ENCODE measurements at regions not wholly inside any gene's neighbourhood (a gene's known extent, or its start where the extent isn't known, plus 50 kb on each side); places are given as distances from the start of the nearest gene placed in this dataset.

DNA sequence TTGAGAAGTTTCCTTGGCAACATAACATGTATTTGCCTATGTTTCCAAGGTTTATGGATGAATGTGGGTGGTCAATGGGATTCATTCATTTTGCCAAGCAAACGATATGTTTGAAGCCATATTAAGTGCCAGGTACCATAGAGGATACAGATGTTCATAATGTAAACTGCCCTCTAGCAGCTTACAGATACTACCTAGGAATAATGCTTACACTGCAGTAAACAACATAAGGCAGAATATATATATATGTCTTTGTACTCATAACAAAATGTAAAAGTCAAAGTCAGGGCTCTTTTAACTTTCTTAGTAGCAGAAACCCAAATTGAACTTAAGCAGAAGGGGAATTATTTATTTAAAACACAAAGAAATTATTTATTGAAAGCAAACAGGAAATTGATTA lies 171.6 kb upstream of the TNP1 start:
- 65% methylated on average over 1 of the region's 1 CpG for WGBS (ENCODE audit: low lambda C conversion rate, missing lambda C conversion rate)
- Histone ChIP-seq H3K27ac (no peak overlapping the region), H4K20me1 (ENCODE audit: insufficient read depth, poor library complexity, severe bottlenecking) (no peaks in the 10 kb centered on the region), H3K36me3 (replicated peaks; ENCODE audit: insufficient read depth, low read depth) (no peaks in the 10 kb centered on the region), H3K79me2 (no peaks in the 10 kb centered on the region), H3K9me3 (ENCODE audit: low read depth) (no peaks in the 10 kb centered on the region), H2AFZ (no peak overlapping the region), H3K9me2 (replicated peaks; ENCODE audit: insufficient read depth) (no peaks in the 10 kb centered on the region), H3K27me3 (no peaks in the 10 kb centered on the region), H3K4me1 (ENCODE audit: insufficient read depth) (no peaks in the 10 kb centered on the region), H3K4me2 (no peak overlapping the region), H3K4me3 (no peak overlapping the region)
- no peak for DNase-seq (ENCODE audit: low spot score)
- TF ChIP-seq CTCF (IDR thresholded peaks at IDR 0.05; ENCODE audit: poor library complexity), result no peak
- no peak for TF ChIP-seq EZH2phosphoT487 (IDR thresholded peaks at IDR 0.05; ENCODE audit: low read depth, severe bottlenecking, unreplicated experiment)
- TF ChIP-seq EZH2 (IDR thresholded peaks at IDR 0.05; ENCODE audit: borderline replicate concordance), result no peak

- WGBS (ENCODE audit: low lambda C conversion rate, missing lambda C conversion rate), result 96% methylated on average over 6 of the region's 6 CpGs
- H3K79me2 ChIP-seq, result no peaks in the 10 kb centered on the region
- H2AFZ ChIP-seq, result no peak overlapping the region
- H3K36me3 ChIP-seq (replicated peaks; ENCODE audit: insufficient read depth, low read depth), result no peaks in the 10 kb centered on the region
- TF ChIP-seq CTCF (IDR thresholded peaks at IDR 0.05; ENCODE audit: poor library complexity) (no peak), EZH2 (IDR thresholded peaks at IDR 0.05; ENCODE audit: borderline replicate concordance) (no peak), EZH2phosphoT487 (IDR thresholded peaks at IDR 0.05; ENCODE audit: low read depth, severe bottlenecking, unreplicated experiment) (no peak)
- no peaks in the 10 kb centered on the region for H4K20me1 ChIP-seq (ENCODE audit: insufficient read depth, poor library complexity, severe bottlenecking)
- no peak overlapping the region for H3K27ac ChIP-seq
- H3K4me2 ChIP-seq, result no peak overlapping the region
- no peaks in the 10 kb centered on the region for H3K4me1 ChIP-seq (ENCODE audit: insufficient read depth)
- H3K9me3 ChIP-seq (ENCODE audit: low read depth), result no peaks in the 10 kb centered on the region
- no peak for DNase-seq (ENCODE audit: low spot score)
- no peaks in the 10 kb centered on the region for H3K27me3 ChIP-seq
- no peak overlapping the region for H3K4me3 ChIP-seq
- H3K9me2 ChIP-seq (replicated peaks; ENCODE audit: insufficient read depth), result no peaks in the 10 kb centered on the region
Observed at GRCh38 chr2:217030081-217030480, 170.2 kb upstream of the TNP1 start.

- Histone ChIP-seq H4K20me1 (ENCODE audit: insufficient read depth, poor library complexity, severe bottlenecking) (no peaks in the 10 kb centered on the region), H3K27me3 (no peaks in the 10 kb centered on the region), H2AFZ (no peak overlapping the region), H3K27ac (no peak overlapping the region), H3K9me3 (ENCODE audit: low read depth) (no peaks in the 10 kb centered on the region), H3K79me2 (no peaks in the 10 kb centered on the region), H3K4me3 (no peak overlapping the region), H3K9me2 (replicated peaks; ENCODE audit: insufficient read depth) (no peaks in the 10 kb centered on the region), H3K36me3 (replicated peaks; ENCODE audit: insufficient read depth, low read depth) (no peaks in the 10 kb centered on the region), H3K4me1 (ENCODE audit: insufficient read depth) (no peaks in the 10 kb centered on the region), H3K4me2 (no peak overlapping the region)
- TF ChIP-seq EZH2 (IDR thresholded peaks at IDR 0.05; ENCODE audit: borderline replicate concordance), result no peak
- TF ChIP-seq EZH2phosphoT487 (IDR thresholded peaks at IDR 0.05; ENCODE audit: low read depth, severe bottlenecking, unreplicated experiment), result no peak
- no peak for TF ChIP-seq CTCF (IDR thresholded peaks at IDR 0.05; ENCODE audit: poor library complexity)
- WGBS (ENCODE audit: low lambda C conversion rate, missing lambda C conversion rate), result 71% methylated on average over 1 of the region's 1 CpG
- no peak for DNase-seq (ENCODE audit: low spot score)
Observed at GRCh38 chr2:217028128-217028527, 168.3 kb upstream of the TNP1 start.

DNA sequence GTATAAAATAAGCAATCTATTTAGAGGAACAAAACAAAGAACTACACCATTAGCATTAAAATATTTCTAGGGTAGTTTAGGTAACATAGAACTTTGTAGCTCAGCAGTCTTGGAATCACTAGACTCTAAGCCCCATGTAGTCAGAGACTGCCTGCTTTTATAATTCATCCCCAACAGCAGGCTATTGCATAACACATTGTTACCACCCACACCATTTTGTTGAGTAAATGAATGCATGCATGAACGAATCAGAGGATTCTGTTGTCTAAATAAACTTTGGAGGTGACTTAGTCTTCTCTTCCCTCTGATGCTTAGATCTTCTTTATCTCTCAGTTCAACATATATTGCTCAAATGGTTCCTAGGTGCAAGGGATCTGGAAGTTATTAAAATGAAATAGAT lies 167.6 kb upstream of the TNP1 start:
- Histone ChIP-seq H4K20me1 (ENCODE audit: insufficient read depth, poor library complexity, severe bottlenecking) (no peaks in the 10 kb centered on the region), H2AFZ (no peak overlapping the region), H3K36me3 (replicated peaks; ENCODE audit: insufficient read depth, low read depth) (no peaks in the 10 kb centered on the region), H3K27ac (no peak overlapping the region), H3K9me2 (replicated peaks; ENCODE audit: insufficient read depth) (no peaks in the 10 kb centered on the region), H3K4me2 (no peak overlapping the region), H3K79me2 (no peaks in the 10 kb centered on the region), H3K4me1 (ENCODE audit: insufficient read depth) (no peaks in the 10 kb centered on the region), H3K9me3 (ENCODE audit: low read depth) (no peaks in the 10 kb centered on the region), H3K4me3 (no peak overlapping the region), H3K27me3 (no peaks in the 10 kb centered on the region)
- DNase-seq (ENCODE audit: low spot score), result no peak
- WGBS (ENCODE audit: low lambda C conversion rate, missing lambda C conversion rate), result 79% methylated on average over 1 of the region's 1 CpG
- TF ChIP-seq EZH2 (IDR thresholded peaks at IDR 0.05; ENCODE audit: borderline replicate concordance) (no peak), CTCF (IDR thresholded peaks at IDR 0.05; ENCODE audit: poor library complexity) (no peak), EZH2phosphoT487 (IDR thresholded peaks at IDR 0.05; ENCODE audit: low read depth, severe bottlenecking, unreplicated experiment) (no peak)
